Esophagus squamous epithelium (tissue), 4 donors: ENCODE measurements at regions not wholly inside any gene's neighbourhood (a gene's known extent, or its start where the extent isn't known, plus 50 kb on each side); places are given as distances from the start of the nearest gene placed in this dataset.

Experiments
- POLR2A ChIP-seq, 4 donors: fragments of 450-650 bp; IDR thresholded peaks; one replicate each; pipeline ENCODE4 v1.6.1; 2017; ENCODE audit warnings: antibody characterized with exemption in 4 of 4, mild to moderate bottlenecking in 4 of 4, moderate library complexity in 3 of 4
- TF ChIP-seq, protein P1 (sequence below), 6 experiments: fragments of 450-650 bp in 4 of 6; fragments of 200-600 bp in 2 of 6; sonication (generic) in 2 of 6; IDR thresholded peaks; one replicate each; pipeline ENCODE4 v1.5.1; 2016 to 2019; ENCODE audit warnings: antibody characterized with exemption in 6 of 6, mild to moderate bottlenecking in 4 of 6, moderate library complexity in 4 of 6

DNA sequence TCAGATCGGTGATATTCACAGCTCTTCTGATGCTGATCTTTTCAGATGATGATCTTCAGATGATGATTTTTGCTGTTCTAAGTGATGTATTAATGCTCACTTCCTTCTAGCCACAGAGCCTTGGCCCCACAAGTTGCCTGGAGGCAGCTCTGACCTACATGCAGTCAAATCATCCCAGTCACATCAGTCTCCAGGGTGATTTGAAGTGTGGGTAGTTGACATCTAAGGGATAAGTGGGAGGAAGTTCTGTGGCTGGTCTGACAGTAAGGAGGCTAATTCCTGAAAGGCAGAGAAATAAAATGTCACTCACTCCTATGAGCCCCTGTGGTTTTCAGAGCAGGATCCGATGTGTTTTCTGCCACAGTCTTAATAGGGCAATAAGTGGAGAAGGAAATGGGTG, 79.8 kb upstream of the RPL34 start:
- TF ChIP-seq, protein P1, sequence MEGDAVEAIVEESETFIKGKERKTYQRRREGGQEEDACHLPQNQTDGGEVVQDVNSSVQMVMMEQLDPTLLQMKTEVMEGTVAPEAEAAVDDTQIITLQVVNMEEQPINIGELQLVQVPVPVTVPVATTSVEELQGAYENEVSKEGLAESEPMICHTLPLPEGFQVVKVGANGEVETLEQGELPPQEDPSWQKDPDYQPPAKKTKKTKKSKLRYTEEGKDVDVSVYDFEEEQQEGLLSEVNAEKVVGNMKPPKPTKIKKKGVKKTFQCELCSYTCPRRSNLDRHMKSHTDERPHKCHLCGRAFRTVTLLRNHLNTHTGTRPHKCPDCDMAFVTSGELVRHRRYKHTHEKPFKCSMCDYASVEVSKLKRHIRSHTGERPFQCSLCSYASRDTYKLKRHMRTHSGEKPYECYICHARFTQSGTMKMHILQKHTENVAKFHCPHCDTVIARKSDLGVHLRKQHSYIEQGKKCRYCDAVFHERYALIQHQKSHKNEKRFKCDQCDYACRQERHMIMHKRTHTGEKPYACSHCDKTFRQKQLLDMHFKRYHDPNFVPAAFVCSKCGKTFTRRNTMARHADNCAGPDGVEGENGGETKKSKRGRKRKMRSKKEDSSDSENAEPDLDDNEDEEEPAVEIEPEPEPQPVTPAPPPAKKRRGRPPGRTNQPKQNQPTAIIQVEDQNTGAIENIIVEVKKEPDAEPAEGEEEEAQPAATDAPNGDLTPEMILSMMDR (IDR thresholded peaks at IDR 0.05) = no peak
- no peak for TF ChIP-seq POLR2A (IDR thresholded peaks at IDR 0.05)
